ENCODE measurements at regions not wholly inside any gene's neighbourhood (a gene's known extent, or its start where the extent isn't known, plus 50 kb on each side); places are given as distances from the start of the nearest gene placed in this dataset.

- H2AFZ ChIP-seq (ENCODE audit: low read depth, low read length), result no peak overlapping the region
- no peak overlapping the region for H3K27ac ChIP-seq (ENCODE audit: insufficient read depth, low read depth, low read length)
- H3K27me3 ChIP-seq (ENCODE audit: control insufficient read depth in 2 of 2, insufficient read depth in 2 of 2, low read length in 2 of 2), result no peaks in the 10 kb centered on the region
- ChIA-PET CTCF (no interaction called here), POLR2A (no interaction called here)
- H3K4me3 ChIP-seq (replicated peaks in 1 of 3; ENCODE audit: insufficient read depth in 1 of 3, low read depth in 1 of 3, low read length in 3 of 3), result no peak overlapping the region
- no peaks in the 10 kb centered on the region for H3K4me1 ChIP-seq (ENCODE audit: control insufficient read depth, extremely low read depth, insufficient read depth, low read length)
- no peaks in the 10 kb centered on the region for H3K79me2 ChIP-seq (ENCODE audit: control insufficient read depth, insufficient read depth, low read length)
- H3K4me2 ChIP-seq (ENCODE audit: insufficient read depth, low read length), result no peak overlapping the region
- TF ChIP-seq POLR2A (IDR thresholded peaks at IDR 0.05; ENCODE audit: low read depth, low read length) (no peak), POLR2AphosphoS5 (IDR thresholded peaks at IDR 0.05; ENCODE audit: insufficient read depth, low read depth, low read length) (no peak), JUN (IDR thresholded peaks at IDR 0.05; ENCODE audit: borderline replicate concordance, insufficient read depth, insufficient read length, low read depth) (no peak), EZH2 (IDR thresholded peaks at IDR 0.05; ENCODE audit: borderline replicate concordance, low read depth, low read length, severe bottlenecking) (no peak), CTCF (IDR thresholded peaks at IDR 0.05; ENCODE audit: extremely low read depth in 1 of 2, insufficient read depth in 1 of 2, low read depth in 1 of 2, low read length in 2 of 2) (no peak), MYC (IDR thresholded peaks at IDR 0.05; ENCODE audit: low read depth, low read length) (no peak), MAX (IDR thresholded peaks at IDR 0.05; ENCODE audit: insufficient read depth, insufficient read length) (no peak), GATA2 (IDR thresholded peaks at IDR 0.05; ENCODE audit: insufficient read depth, insufficient read length, low read depth, low read length) (no peak), FOS (IDR thresholded peaks at IDR 0.05; ENCODE audit: borderline replicate concordance, insufficient read depth, low read length) (no peak)
- H3K9me3 ChIP-seq (replicated peaks; ENCODE audit: control insufficient read depth, insufficient read depth, low read length), result peaks cover 3% of the 10 kb centered on the region
- FAIRE-seq (no peak), DNase-seq (ENCODE audit: low read depth, low spot score) (no peak)
- dilution Hi-C loops (cut with MboI; ENCODE audit: extremely low pct_ligation_motif_present, low sequenced_read_pairs), result no loop called here
- no TSS peak for BruUV-seq (replicated peaks)
- H3K36me3 ChIP-seq (ENCODE audit: control insufficient read depth in 2 of 2, extremely low read depth in 1 of 2, insufficient read depth in 2 of 2, low read length in 2 of 2), result no peaks in the 10 kb centered on the region
- no peaks in the 10 kb centered on the region for H3K9me1 ChIP-seq (replicated peaks; ENCODE audit: control insufficient read depth, extremely low read depth, insufficient read depth, low read length)
- H4K20me1 ChIP-seq (replicated peaks; ENCODE audit: control insufficient read depth, extremely low read depth, insufficient read depth, low read length), result no peaks in the 10 kb centered on the region
- intact Hi-C loops (cut with micrococcal nuclease), result no loop called here
- no peak overlapping the region for H3K9ac ChIP-seq (replicated peaks; ENCODE audit: extremely low read depth, insufficient read depth, low read length)
Measured at GRCh38 chr13:92989301-92989700, 237.3 kb upstream of the GPC6 start.

Measured in endothelial cell of umbilical vein (primary cell).